ENCODE measurements at regions not wholly inside any gene's neighbourhood (a gene's known extent, or its start where the extent isn't known, plus 50 kb on each side); places are given as distances from the start of the nearest gene placed in this dataset.
"Not testable (repeated sequence)": the region's sequence is repeated elsewhere in the genome, so short reads cannot be mapped to it uniquely, and the experiment has no call there.

GRCh38 chr6:6879586-6879974, 228.2 kb upstream of the RREB1 start:
- not testable (repeated sequence) for TF ChIP-seq ESRRG (CRISPR knock-in tag; IDR thresholded peaks at IDR 0.05); ZFP30 (CRISPR knock-in tag; IDR thresholded peaks at IDR 0.05); ZNF8 (CRISPR knock-in tag; IDR thresholded peaks at IDR 0.05); PATZ1 (CRISPR knock-in tag; IDR thresholded peaks at IDR 0.05; ENCODE audit: borderline replicate concordance); CREB5 (CRISPR knock-in tag; IDR thresholded peaks at IDR 0.05; ENCODE audit: low read depth)

Measured in SK-N-SH treated with all-trans-retinoic acid at 6 μM for 48 hours (cell line).